Endothelial cell of umbilical vein (primary cell): ENCODE measurements at regions not wholly inside any gene's neighbourhood (a gene's known extent, or its start where the extent isn't known, plus 50 kb on each side); places are given as distances from the start of the nearest gene placed in this dataset.

Source experiments
- BruUV-seq: library from RNA; stranded (reverse); fragments of 400-500 nt; replicated peaks from 2 replicates; lab custom pipeline; 2021; lab: Mats Ljungman, UMichigan
- CTCF ChIA-PET: fragments of 300-600, 350-600 bp; sonication (Branson Sonifier 250); formaldehyde crosslinking; loops from one replicate; lab custom pipeline; 2021; ENCODE audit warnings: antibody characterized with exemption, inconsistent platforms; lab: Charles Lee
- POLR2A ChIA-PET: fragments of 300-600, 350-600 bp; sonication (Branson Sonifier 250); formaldehyde crosslinking; loops from one replicate; lab custom pipeline; 2021; ENCODE audit warnings: antibody characterized with exemption, inconsistent platforms; lab: Charles Lee
- DNase-seq: peaks from one replicate; pipeline ENCODE4 v3.0.0-alpha.2; 2011; ENCODE audit warnings: low read depth, low spot score
- FAIRE-seq: peaks from 2 replicates; lab custom pipeline; 2011; peaks lifted over from hg19 to GRCh38; lab: Jason Lieb, UNC
- H2AFZ ChIP-seq: 2 replicates; pipeline ENCODE4 v1.6.0; 2012; ENCODE audit warnings: low read depth, low read length, control low read depth, inconsistent platforms
- H3K27ac ChIP-seq: 2 replicates; pipeline ENCODE4 v1.5.1; 2011; ENCODE audit warnings: low read depth, mild to moderate bottlenecking, control low read depth, low read length, moderate library complexity; ENCODE audit not compliant: insufficient read depth
- H3K27me3 ChIP-seq, 2 experiments: 2 replicates each; pipeline versions ENCODE4 v1.6.0 to v1.6.1; 2011; ENCODE audit warnings: low read length in 2 of 2, mixed read lengths in 1 of 2; ENCODE audit not compliant: control insufficient read depth in 2 of 2, insufficient read depth in 2 of 2
- H3K36me3 ChIP-seq, 2 experiments: 2 replicates in 1 of 2; 3 replicates in 1 of 2; pipeline ENCODE4 v1.5.1; 2011; ENCODE audit warnings: low read length in 2 of 2, mild to moderate bottlenecking in 1 of 2, moderate library complexity in 1 of 2; ENCODE audit not compliant: control insufficient read depth in 2 of 2, insufficient read depth in 2 of 2; ENCODE audit errors: extremely low read depth in 1 of 2
- H3K4me1 ChIP-seq: 3 replicates; pipeline ENCODE4 v1.5.1; 2011; ENCODE audit warnings: mild to moderate bottlenecking, low read length; ENCODE audit not compliant: control insufficient read depth, insufficient read depth; ENCODE audit errors: extremely low read depth
- H3K4me2 ChIP-seq: 2 replicates; pipeline ENCODE4 v1.6.1; 2011; ENCODE audit warnings: low read length, control low read depth, mixed read lengths; ENCODE audit not compliant: insufficient read depth
- H3K4me3 ChIP-seq, 3 experiments: fragments of 200-600 bp in 1 of 3; sonication (generic), shearing (Covaris generic) in 1 of 3; replicated peaks in 1 of 3; 2 replicates each; pipeline ENCODE4 v1.5.1; 2011 to 2016; ENCODE audit warnings: control low read depth in 3 of 3, low read length in 3 of 3, mild to moderate bottlenecking in 2 of 3, inconsistent platforms in 1 of 3, low read depth in 1 of 3, moderate library complexity in 1 of 3; ENCODE audit not compliant: insufficient read depth in 1 of 3
- H3K79me2 ChIP-seq: 2 replicates; pipeline ENCODE4 v1.6.0; 2012; ENCODE audit warnings: low read length, inconsistent platforms; ENCODE audit not compliant: control insufficient read depth, insufficient read depth
- H3K9ac ChIP-seq: replicated peaks from 2 replicates; pipeline ENCODE3; 2011; ENCODE audit warnings: low read length, control low read depth; ENCODE audit not compliant: insufficient read depth; ENCODE audit errors: extremely low read depth
- H3K9me1 ChIP-seq: replicated peaks from 3 replicates; pipeline ENCODE4 v1.6.0; 2011; ENCODE audit warnings: mild to moderate bottlenecking, low read length; ENCODE audit not compliant: control insufficient read depth, insufficient read depth; ENCODE audit errors: extremely low read depth
- H3K9me3 ChIP-seq: replicated peaks from 2 replicates; pipeline ENCODE4 v1.5.1; 2012; ENCODE audit warnings: low read length, inconsistent platforms; ENCODE audit not compliant: control insufficient read depth, insufficient read depth
- H4K20me1 ChIP-seq: replicated peaks from 2 replicates; pipeline ENCODE3; 2011; ENCODE audit warnings: mild to moderate bottlenecking, low read length; ENCODE audit not compliant: control insufficient read depth, insufficient read depth; ENCODE audit errors: extremely low read depth
- EZH2 ChIP-seq: IDR thresholded peaks from 2 replicates; pipeline ENCODE4 v1.6.1; 2012; ENCODE audit warnings: borderline replicate concordance, low read depth, mild to moderate bottlenecking, moderate library complexity, low read length, inconsistent platforms; ENCODE audit not compliant: severe bottlenecking
- FOS ChIP-seq: IDR thresholded peaks from 2 replicates; pipeline ENCODE4 v1.6.1; 2011; ENCODE audit warnings: mild to moderate bottlenecking, low read length, moderate library complexity, borderline replicate concordance; ENCODE audit not compliant: insufficient read depth
- GATA2 ChIP-seq: IDR thresholded peaks from 2 replicates; pipeline ENCODE4 v1.7.0; 2011; ENCODE audit warnings: low read depth, mild to moderate bottlenecking, moderate library complexity, mixed read lengths, low read length; ENCODE audit not compliant: insufficient read length, insufficient read depth
- JUN ChIP-seq: IDR thresholded peaks from 2 replicates; pipeline ENCODE4 v1.6.1; 2011; ENCODE audit warnings: borderline replicate concordance, low read depth; ENCODE audit not compliant: insufficient read length, insufficient read depth
- MYC ChIP-seq: IDR thresholded peaks from one replicate; pipeline ENCODE4 v1.6.1; 2011; ENCODE audit warnings: mild to moderate bottlenecking, low read depth, low read length
- POLR2A ChIP-seq: IDR thresholded peaks from 2 replicates; pipeline ENCODE4 v1.6.1; 2012; ENCODE audit warnings: low read depth, mild to moderate bottlenecking, control low read depth, low read length
- POLR2AphosphoS5 ChIP-seq: IDR thresholded peaks from 2 replicates; pipeline ENCODE4 v1.6.1; 2012; ENCODE audit warnings: low read depth, mild to moderate bottlenecking, control low read depth, low read length, moderate library complexity; ENCODE audit not compliant: insufficient read depth
- dilution Hi-C: fragments of 300-500 bp; cut with MboI; formaldehyde crosslinking; loops from one replicate; pipeline ENCODE4 v1.15.0; 2019; ENCODE audit warnings: low sequenced_read_pairs; ENCODE audit not compliant: extremely low pct_ligation_motif_present
- intact Hi-C: fragments of 100-400 bp; cut with micrococcal nuclease; formaldehyde crosslinking; loops from one replicate; pipeline ENCODE4 v1.10.0; 2022
- TF ChIP-seq, protein P1 (sequence below), 2 donors: IDR thresholded peaks; 1 replicate in 1 of 2; 2 replicates in 1 of 2; pipeline ENCODE4 v1.5.1; 2011; ENCODE audit warnings: low read length in 2 of 2, mild to moderate bottlenecking in 2 of 2, moderate library complexity in 2 of 2, control low read depth in 1 of 2, inconsistent platforms in 1 of 2, low read depth in 1 of 2; ENCODE audit not compliant: insufficient read depth in 1 of 2; ENCODE audit errors: extremely low read depth in 1 of 2
- TF ChIP-seq, protein P2 (sequence below): IDR thresholded peaks from 2 replicates; pipeline ENCODE4 v1.6.1; 2011; ENCODE audit not compliant: insufficient read depth, insufficient read length

DNA sequence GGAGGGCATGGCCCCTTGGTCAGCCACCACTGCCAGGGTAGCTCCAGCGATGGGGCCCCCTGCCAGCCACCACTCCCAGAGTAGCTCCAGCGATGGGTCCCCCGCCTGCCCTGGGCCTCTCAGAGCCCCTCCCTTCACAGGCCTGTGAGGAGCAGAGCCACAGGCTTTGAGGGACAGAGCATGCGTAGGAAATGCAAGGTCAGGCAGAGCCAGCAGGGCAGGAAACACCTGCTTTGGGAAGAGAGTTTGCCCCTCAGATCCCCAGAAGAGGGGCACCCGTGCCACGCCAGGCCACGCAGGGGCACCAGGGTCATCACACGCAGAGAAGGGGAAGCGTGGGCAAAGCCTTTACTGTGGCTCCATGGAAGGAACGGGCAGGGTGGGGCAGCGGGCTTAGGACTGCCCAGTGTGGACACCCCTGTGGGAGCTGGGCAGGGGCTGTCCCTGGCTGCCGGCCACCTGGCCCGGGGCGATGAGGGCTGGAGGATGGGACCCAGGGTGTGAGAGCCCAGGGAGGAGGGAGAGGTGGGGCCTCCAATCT lies 477.8 kb downstream of the BRD1 start:
- no peak for TF ChIP-seq EZH2
- no peak for TF ChIP-seq POLR2AphosphoS5
- TF ChIP-seq JUN, result no peak
- TF ChIP-seq, protein P1, sequence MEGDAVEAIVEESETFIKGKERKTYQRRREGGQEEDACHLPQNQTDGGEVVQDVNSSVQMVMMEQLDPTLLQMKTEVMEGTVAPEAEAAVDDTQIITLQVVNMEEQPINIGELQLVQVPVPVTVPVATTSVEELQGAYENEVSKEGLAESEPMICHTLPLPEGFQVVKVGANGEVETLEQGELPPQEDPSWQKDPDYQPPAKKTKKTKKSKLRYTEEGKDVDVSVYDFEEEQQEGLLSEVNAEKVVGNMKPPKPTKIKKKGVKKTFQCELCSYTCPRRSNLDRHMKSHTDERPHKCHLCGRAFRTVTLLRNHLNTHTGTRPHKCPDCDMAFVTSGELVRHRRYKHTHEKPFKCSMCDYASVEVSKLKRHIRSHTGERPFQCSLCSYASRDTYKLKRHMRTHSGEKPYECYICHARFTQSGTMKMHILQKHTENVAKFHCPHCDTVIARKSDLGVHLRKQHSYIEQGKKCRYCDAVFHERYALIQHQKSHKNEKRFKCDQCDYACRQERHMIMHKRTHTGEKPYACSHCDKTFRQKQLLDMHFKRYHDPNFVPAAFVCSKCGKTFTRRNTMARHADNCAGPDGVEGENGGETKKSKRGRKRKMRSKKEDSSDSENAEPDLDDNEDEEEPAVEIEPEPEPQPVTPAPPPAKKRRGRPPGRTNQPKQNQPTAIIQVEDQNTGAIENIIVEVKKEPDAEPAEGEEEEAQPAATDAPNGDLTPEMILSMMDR (IDR thresholded peaks at IDR 0.05; ENCODE audit: extremely low read depth in 1 of 2, insufficient read depth in 1 of 2, low read depth in 1 of 2, low read length in 2 of 2), result no peak
- TF ChIP-seq POLR2A, result no peak
- TF ChIP-seq FOS, result no peak
- TF ChIP-seq, protein P2, sequence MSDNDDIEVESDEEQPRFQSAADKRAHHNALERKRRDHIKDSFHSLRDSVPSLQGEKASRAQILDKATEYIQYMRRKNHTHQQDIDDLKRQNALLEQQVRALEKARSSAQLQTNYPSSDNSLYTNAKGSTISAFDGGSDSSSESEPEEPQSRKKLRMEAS, result no peak
- no peak for TF ChIP-seq MYC
- TF ChIP-seq GATA2, result no peak
- no peaks in the 10 kb centered on the region for H4K20me1 ChIP-seq
- H3K79me2 ChIP-seq, result no peaks in the 10 kb centered on the region
- peaks cover 4% of the 10 kb centered on the region for H3K9me3 ChIP-seq
- H3K27ac ChIP-seq, result no peak overlapping the region
- H2AFZ ChIP-seq, result no peak overlapping the region
- H3K4me3 ChIP-seq, result no peak overlapping the region
- ChIA-PET CTCF (no interaction called here), POLR2A (no interaction called here)
- H3K27me3 ChIP-seq, result no peaks in the 10 kb centered on the region
- dilution Hi-C loops (no loop called here), intact Hi-C loops (no loop called here)
- H3K9ac ChIP-seq, result no peak overlapping the region
- FAIRE-seq (no peak), DNase-seq (no peak)
- no peak overlapping the region for H3K4me2 ChIP-seq
- H3K4me1 ChIP-seq, result no peaks in the 10 kb centered on the region
- H3K36me3 ChIP-seq, result no peaks in the 10 kb centered on the region
- no peaks in the 10 kb centered on the region for H3K9me1 ChIP-seq
- BruUV-seq, result no TSS peak
